ENCODE measurements at regions not wholly inside any gene's neighbourhood (a gene's known extent, or its start where the extent isn't known, plus 50 kb on each side); places are given as distances from the start of the nearest gene placed in this dataset.

- DNase-seq (ENCODE audit: low spot score) = no peak
- TF ChIP-seq CTCF (IDR thresholded peaks at IDR 0.05; ENCODE audit: borderline replicate concordance, control extremely low read depth, extremely low read depth, insufficient read depth, missing control alignments) = no peak
- in situ Hi-C loops (cut with MboI; ENCODE audit: low sequenced_read_pairs, unreplicated experiment) = no loop called here
These were observed 207.8 kb upstream of the WSCD1 start for GRCh38 chr17:5862395-5862794.

- in situ Hi-C loops (cut with MboI; ENCODE audit: low sequenced_read_pairs, unreplicated experiment) = no loop called here
- TF ChIP-seq CTCF (IDR thresholded peaks at IDR 0.05; ENCODE audit: borderline replicate concordance, control extremely low read depth, extremely low read depth, insufficient read depth, missing control alignments) = no peak
- no peak for DNase-seq (ENCODE audit: low spot score)
These were observed 205.2 kb upstream of the WSCD1 start for GRCh38 chr17:5864741-5865657.

- no peak for DNase-seq (ENCODE audit: low spot score)
These were observed 203.2 kb upstream of the WSCD1 start for GRCh38 chr17:5866978-5867377.

GRCh38 chr17:5869041-5869745, 201.0 kb upstream of the WSCD1 start:
- in situ Hi-C loops (cut with MboI; ENCODE audit: low sequenced_read_pairs, unreplicated experiment) = no loop called here
- TF ChIP-seq CTCF (IDR thresholded peaks at IDR 0.05; ENCODE audit: borderline replicate concordance, control extremely low read depth, extremely low read depth, insufficient read depth, missing control alignments) = no peak
- no peak for DNase-seq (ENCODE audit: low spot score)

More at GRCh38 chr17:5866978-5867377, 203.2 kb upstream of the WSCD1 start:
- no peak for TF ChIP-seq CTCF (IDR thresholded peaks at IDR 0.05; ENCODE audit: borderline replicate concordance, control extremely low read depth, extremely low read depth, insufficient read depth, missing control alignments)
- in situ Hi-C loops (cut with MboI; ENCODE audit: low sequenced_read_pairs, unreplicated experiment) = no loop called here

GRCh38 chr17:5870231-5870953, 199.8 kb upstream of the WSCD1 start:
- no peak for DNase-seq (ENCODE audit: low spot score)
- TF ChIP-seq CTCF (IDR thresholded peaks at IDR 0.05; ENCODE audit: borderline replicate concordance, control extremely low read depth, extremely low read depth, insufficient read depth, missing control alignments) = no peak
- in situ Hi-C loops (cut with MboI; ENCODE audit: low sequenced_read_pairs, unreplicated experiment) = no loop called here

- DNase-seq (ENCODE audit: low spot score) = no peak
- in situ Hi-C loops (cut with MboI; ENCODE audit: low sequenced_read_pairs, unreplicated experiment) = no loop called here
- TF ChIP-seq CTCF (IDR thresholded peaks at IDR 0.05; ENCODE audit: borderline replicate concordance, control extremely low read depth, extremely low read depth, insufficient read depth, missing control alignments) = no peak
These were observed 198.5 kb upstream of the WSCD1 start for GRCh38 chr17:5871666-5872065.
